IPS-15b (cell line): ENCODE measurements at regions not wholly inside any gene's neighbourhood (a gene's known extent, or its start where the extent isn't known, plus 50 kb on each side); places are given as distances from the start of the nearest gene placed in this dataset.

Experiments
- H3K27me3 ChIP-seq: one replicate; pipeline ENCODE4 v1.6.1; 2013; ENCODE audit warnings: low read length; ENCODE audit not compliant: control insufficient read depth, insufficient read depth
- H3K36me3 ChIP-seq: one replicate; pipeline ENCODE4 v1.6.1; 2013; ENCODE audit warnings: low read length; ENCODE audit not compliant: control insufficient read depth, insufficient read depth
- H3K4me1 ChIP-seq: one replicate; pipeline ENCODE4 v1.6.1; 2013; ENCODE audit warnings: mild to moderate bottlenecking, low read length; ENCODE audit not compliant: control insufficient read depth, insufficient read depth
- H3K4me3 ChIP-seq: one replicate; pipeline ENCODE4 v1.5.1; 2013; ENCODE audit warnings: low read depth, low read length
- H3K9ac ChIP-seq: one replicate; pipeline ENCODE4 v1.6.1; 2013; ENCODE audit warnings: low read depth, mild to moderate bottlenecking, low read length
- H3K9me3 ChIP-seq: one replicate; pipeline ENCODE4 v1.6.1; 2013; ENCODE audit warnings: mild to moderate bottlenecking, low read length; ENCODE audit not compliant: control insufficient read depth, insufficient read depth

GRCh38 chr13:105336706-105337576 lies 1198.5 kb downstream of the EFNB2 start:
- H3K36me3 ChIP-seq: no peaks in the 10 kb centered on the region
- H3K4me1 ChIP-seq: no peaks in the 10 kb centered on the region
- H3K27me3 ChIP-seq: no peaks in the 10 kb centered on the region
- no peak overlapping the region for H3K4me3 ChIP-seq
- no peaks in the 10 kb centered on the region for H3K9me3 ChIP-seq
- no peak overlapping the region for H3K9ac ChIP-seq

GRCh38 chr13:105334211-105334610 lies 1201.3 kb downstream of the EFNB2 start:
- no peaks in the 10 kb centered on the region for H3K4me1 ChIP-seq
- no peak overlapping the region for H3K9ac ChIP-seq
- H3K9me3 ChIP-seq: no peaks in the 10 kb centered on the region
- H3K36me3 ChIP-seq: no peaks in the 10 kb centered on the region
- H3K27me3 ChIP-seq: no peaks in the 10 kb centered on the region
- H3K4me3 ChIP-seq: no peak overlapping the region

- Histone ChIP-seq H3K27me3 (no peaks in the 10 kb centered on the region), H3K4me3 (no peak overlapping the region), H3K4me1 (no peaks in the 10 kb centered on the region), H3K9me3 (no peaks in the 10 kb centered on the region), H3K9ac (no peak overlapping the region), H3K36me3 (no peaks in the 10 kb centered on the region)
These were observed 1202.0 kb downstream of the EFNB2 start for GRCh38 chr13:105333416-105333815.

GRCh38 chr13:105329359-105329758 lies 1206.1 kb downstream of the EFNB2 start:
- Histone ChIP-seq H3K9ac (no peak overlapping the region), H3K36me3 (no peaks in the 10 kb centered on the region), H3K4me1 (no peaks in the 10 kb centered on the region), H3K9me3 (no peaks in the 10 kb centered on the region), H3K4me3 (no peak overlapping the region), H3K27me3 (no peaks in the 10 kb centered on the region)

GRCh38 chr13:105328212-105328611 lies 1207.2 kb downstream of the EFNB2 start:
- H3K9ac ChIP-seq: no peak overlapping the region
- H3K27me3 ChIP-seq: no peaks in the 10 kb centered on the region
- no peaks in the 10 kb centered on the region for H3K9me3 ChIP-seq
- H3K4me3 ChIP-seq: no peak overlapping the region
- no peaks in the 10 kb centered on the region for H3K4me1 ChIP-seq
- no peaks in the 10 kb centered on the region for H3K36me3 ChIP-seq

- H3K36me3 ChIP-seq: no peaks in the 10 kb centered on the region
- no peaks in the 10 kb centered on the region for H3K27me3 ChIP-seq
- no peak overlapping the region for H3K4me3 ChIP-seq
- H3K4me1 ChIP-seq: no peaks in the 10 kb centered on the region
- H3K9me3 ChIP-seq: no peaks in the 10 kb centered on the region
- no peak overlapping the region for H3K9ac ChIP-seq
These were observed 1207.8 kb downstream of the EFNB2 start for GRCh38 chr13:105327581-105328126.

GRCh38 chr13:105319875-105320274 lies 1215.6 kb downstream of the EFNB2 start:
- no peak overlapping the region for H3K9ac ChIP-seq
- no peaks in the 10 kb centered on the region for H3K9me3 ChIP-seq
- H3K4me3 ChIP-seq: no peak overlapping the region
- H3K36me3 ChIP-seq: no peaks in the 10 kb centered on the region
- H3K4me1 ChIP-seq: no peaks in the 10 kb centered on the region
- H3K27me3 ChIP-seq: no peaks in the 10 kb centered on the region

- Histone ChIP-seq H3K27me3 (no peaks in the 10 kb centered on the region), H3K4me1 (no peaks in the 10 kb centered on the region), H3K4me3 (no peak overlapping the region), H3K36me3 (no peaks in the 10 kb centered on the region), H3K9ac (no peak overlapping the region), H3K9me3 (no peaks in the 10 kb centered on the region)
These were observed 1218.7 kb downstream of the EFNB2 start for GRCh38 chr13:105316731-105317130.

GRCh38 chr13:105312906-105313305 lies 1222.6 kb downstream of the EFNB2 start:
- Histone ChIP-seq H3K9me3 (no peaks in the 10 kb centered on the region), H3K36me3 (no peaks in the 10 kb centered on the region), H3K4me1 (no peaks in the 10 kb centered on the region), H3K27me3 (no peaks in the 10 kb centered on the region), H3K9ac (no peak overlapping the region), H3K4me3 (no peak overlapping the region)

GRCh38 chr13:105311094-105311493 lies 1224.4 kb downstream of the EFNB2 start:
- Histone ChIP-seq H3K36me3 (no peaks in the 10 kb centered on the region), H3K27me3 (no peaks in the 10 kb centered on the region), H3K9ac (no peak overlapping the region), H3K9me3 (no peaks in the 10 kb centered on the region), H3K4me1 (no peaks in the 10 kb centered on the region), H3K4me3 (no peak overlapping the region)

GRCh38 chr13:105307776-105308175 lies 1227.7 kb downstream of the EFNB2 start:
- H3K4me3 ChIP-seq: no peak overlapping the region
- H3K4me1 ChIP-seq: no peaks in the 10 kb centered on the region
- H3K9me3 ChIP-seq: no peaks in the 10 kb centered on the region
- H3K9ac ChIP-seq: no peak overlapping the region
- no peaks in the 10 kb centered on the region for H3K27me3 ChIP-seq
- no peaks in the 10 kb centered on the region for H3K36me3 ChIP-seq

- Histone ChIP-seq H3K4me1 (no peaks in the 10 kb centered on the region), H3K9ac (no peak overlapping the region), H3K36me3 (no peaks in the 10 kb centered on the region), H3K4me3 (no peak overlapping the region), H3K9me3 (no peaks in the 10 kb centered on the region), H3K27me3 (no peaks in the 10 kb centered on the region)
These were observed 1237.6 kb downstream of the EFNB2 start for GRCh38 chr13:105297839-105298238.
